Choroid plexus epithelial cell (primary cell): ENCODE measurements at regions not wholly inside any gene's neighbourhood (a gene's known extent, or its start where the extent isn't known, plus 50 kb on each side); places are given as distances from the start of the nearest gene placed in this dataset.
A peak's percentile ranks its signal among the peaks of the same experiment; 100 is the strongest.

Source experiments
- DNase-seq: peaks from one replicate; pipeline ENCODE4 v3.0.0-alpha.2; 2010; ENCODE audit warnings: low read depth
- H3K4me3 ChIP-seq: 2 replicates; pipeline ENCODE4 v1.5.1; 2011; ENCODE audit warnings: low read depth, mild to moderate bottlenecking, control low read depth, low read length, moderate library complexity
- TF ChIP-seq, protein P1 (sequence below): conservative IDR thresholded peaks from 2 replicates; pipeline ENCODE4 v1.5.1; 2011; ENCODE audit warnings: low read depth, mild to moderate bottlenecking, control low read depth, inconsistent platforms, low read length, moderate library complexity

DNA sequence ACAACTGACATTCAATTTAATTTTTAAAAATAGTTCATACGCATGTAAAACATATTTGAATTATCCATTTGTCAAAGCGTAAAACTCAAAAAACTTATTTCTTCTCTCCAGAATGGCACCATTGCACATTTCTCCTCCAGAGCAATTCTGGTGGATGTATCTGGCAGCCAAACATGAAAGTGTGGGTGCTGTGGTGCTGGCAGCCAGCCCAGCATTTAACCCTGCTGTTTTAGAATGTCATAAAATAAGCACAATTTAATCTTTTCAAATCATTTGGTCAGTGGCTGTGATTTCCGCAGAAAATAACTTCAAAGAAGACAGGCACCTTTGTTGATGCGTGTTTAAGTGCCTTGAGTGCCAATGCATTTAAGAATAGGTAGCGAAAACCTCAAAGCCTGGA, 302.7 kb upstream of the MEOX2 start:
- no peak overlapping the region for H3K4me3 ChIP-seq
- no peak for DNase-seq
- TF ChIP-seq, protein P1, sequence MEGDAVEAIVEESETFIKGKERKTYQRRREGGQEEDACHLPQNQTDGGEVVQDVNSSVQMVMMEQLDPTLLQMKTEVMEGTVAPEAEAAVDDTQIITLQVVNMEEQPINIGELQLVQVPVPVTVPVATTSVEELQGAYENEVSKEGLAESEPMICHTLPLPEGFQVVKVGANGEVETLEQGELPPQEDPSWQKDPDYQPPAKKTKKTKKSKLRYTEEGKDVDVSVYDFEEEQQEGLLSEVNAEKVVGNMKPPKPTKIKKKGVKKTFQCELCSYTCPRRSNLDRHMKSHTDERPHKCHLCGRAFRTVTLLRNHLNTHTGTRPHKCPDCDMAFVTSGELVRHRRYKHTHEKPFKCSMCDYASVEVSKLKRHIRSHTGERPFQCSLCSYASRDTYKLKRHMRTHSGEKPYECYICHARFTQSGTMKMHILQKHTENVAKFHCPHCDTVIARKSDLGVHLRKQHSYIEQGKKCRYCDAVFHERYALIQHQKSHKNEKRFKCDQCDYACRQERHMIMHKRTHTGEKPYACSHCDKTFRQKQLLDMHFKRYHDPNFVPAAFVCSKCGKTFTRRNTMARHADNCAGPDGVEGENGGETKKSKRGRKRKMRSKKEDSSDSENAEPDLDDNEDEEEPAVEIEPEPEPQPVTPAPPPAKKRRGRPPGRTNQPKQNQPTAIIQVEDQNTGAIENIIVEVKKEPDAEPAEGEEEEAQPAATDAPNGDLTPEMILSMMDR = no peak

DNA sequence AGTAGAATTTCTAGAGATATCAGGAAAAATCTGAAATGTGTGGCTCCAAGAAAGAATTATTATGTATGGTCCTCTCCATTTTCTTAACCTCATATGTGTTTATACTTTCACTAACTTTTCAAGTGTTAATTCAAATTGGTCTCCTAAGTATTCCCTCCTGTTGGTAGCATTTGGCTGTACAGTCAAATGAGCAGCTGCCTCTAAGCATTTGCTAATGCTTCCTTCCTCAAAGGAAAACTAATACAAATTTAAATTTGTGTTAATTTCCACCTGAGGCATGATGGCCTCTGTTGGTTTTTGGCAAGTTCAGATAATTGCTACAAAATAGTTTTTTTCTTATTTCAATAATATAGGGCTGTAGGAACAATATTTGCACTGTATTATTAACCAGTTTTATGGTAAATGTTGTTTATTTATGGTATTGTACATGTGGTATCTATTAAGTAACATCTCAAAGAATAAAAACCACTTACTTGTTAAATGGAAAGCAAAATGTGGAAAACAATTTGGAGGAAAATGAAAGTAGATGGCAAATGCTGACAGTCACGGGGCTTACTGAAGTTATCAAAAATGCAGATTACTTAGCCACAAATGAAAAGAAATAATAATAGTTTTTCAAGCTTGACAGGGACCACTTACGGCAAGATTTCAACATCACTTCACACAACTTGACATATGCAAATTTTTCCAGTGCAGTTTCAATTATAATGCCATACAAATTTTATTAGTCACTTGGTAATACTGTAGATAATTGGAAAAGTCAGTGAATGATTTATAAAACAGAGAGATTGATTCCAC, 299.3 kb upstream of the MEOX2 start:
- DNase-seq = no peak
- H3K4me3 ChIP-seq = no peak overlapping the region
- TF ChIP-seq, protein P1 = no peak

DNA sequence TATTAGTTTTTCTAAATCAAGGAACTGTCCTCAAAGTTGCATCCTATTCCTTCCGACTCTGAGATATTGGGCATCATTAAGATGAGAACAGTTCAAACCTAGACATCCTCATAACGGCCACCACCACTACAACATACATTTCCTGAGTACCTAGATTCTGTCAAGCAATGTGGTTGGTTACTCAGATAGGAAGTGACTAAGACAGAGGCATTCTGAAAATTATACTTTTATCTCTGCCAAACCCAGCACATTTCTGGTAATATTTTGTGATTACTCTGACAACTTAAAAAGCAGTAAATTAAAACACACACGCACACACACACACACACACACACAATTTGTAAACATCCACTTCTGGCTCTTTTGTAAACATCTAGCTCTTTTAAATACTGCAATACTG, 291.2 kb upstream of the MEOX2 start:
- DNase-seq = peak; percentile 53
- H3K4me3 ChIP-seq = no peak overlapping the region
- TF ChIP-seq, protein P1 = no peak

DNA sequence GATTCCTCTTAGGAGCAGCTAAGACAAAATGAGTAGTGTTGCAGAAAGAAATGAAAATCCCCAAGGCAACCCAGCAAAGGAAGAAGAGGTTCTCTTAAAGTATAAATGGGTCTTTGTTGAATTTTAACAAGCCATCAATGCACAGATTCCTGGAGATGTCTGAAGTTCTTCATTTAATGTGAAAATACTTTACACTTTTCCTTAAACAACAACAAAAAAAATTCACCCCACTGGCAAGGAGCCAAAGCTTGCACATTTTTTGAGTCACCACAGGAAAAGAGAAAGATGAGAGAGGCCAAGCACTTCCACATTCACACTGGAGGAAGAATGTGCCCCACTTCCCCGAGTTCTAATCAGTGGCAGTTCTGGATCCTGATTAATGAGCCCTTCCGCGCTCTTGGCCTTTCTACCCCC, 286.4 kb upstream of the MEOX2 start:
- TF ChIP-seq, protein P1 = no peak
- no peak overlapping the region for H3K4me3 ChIP-seq
- peak; percentile 57 for DNase-seq

DNA sequence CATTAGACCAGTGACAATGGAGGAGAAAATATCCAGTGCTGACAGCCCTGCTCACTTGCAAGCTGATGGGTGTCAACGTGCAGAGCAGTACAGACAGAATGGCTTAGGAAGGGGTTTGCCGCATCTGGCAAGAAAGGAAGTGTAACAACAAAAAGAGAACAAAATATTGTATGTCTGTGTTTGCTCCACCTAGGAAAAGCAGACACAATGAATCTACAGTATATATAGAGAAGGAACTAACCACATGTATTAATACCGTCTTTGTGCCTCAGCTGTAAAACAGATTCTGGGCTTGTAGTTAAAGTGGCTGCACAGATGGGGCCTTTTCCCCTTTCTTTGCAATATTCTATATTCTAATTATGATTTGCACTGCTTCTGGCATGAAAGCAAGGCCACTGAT, 281.1 kb upstream of the MEOX2 start:
- no peak for DNase-seq
- H3K4me3 ChIP-seq = no peak overlapping the region
- TF ChIP-seq, protein P1 = no peak

DNA sequence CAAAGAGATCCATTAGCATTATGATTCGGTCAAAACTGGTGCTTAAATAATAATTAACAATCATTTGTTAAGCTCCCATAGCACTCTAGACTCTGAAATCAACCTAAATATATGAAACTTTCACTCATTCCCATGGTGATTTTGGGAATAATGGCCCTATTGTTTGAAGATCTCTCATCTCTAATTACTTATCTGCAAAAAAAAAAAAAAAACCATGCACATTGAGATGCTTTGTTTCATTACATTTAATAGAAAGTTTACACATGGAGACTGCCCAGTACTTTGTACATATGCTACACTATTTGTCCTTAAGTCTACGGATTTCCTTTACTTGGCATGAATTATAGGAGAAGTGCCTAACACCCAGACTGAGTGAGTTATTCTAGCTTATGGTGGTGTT, 280.6 kb upstream of the MEOX2 start:
- H3K4me3 ChIP-seq = no peak overlapping the region
- DNase-seq = no peak
- TF ChIP-seq, protein P1 = no peak

DNA sequence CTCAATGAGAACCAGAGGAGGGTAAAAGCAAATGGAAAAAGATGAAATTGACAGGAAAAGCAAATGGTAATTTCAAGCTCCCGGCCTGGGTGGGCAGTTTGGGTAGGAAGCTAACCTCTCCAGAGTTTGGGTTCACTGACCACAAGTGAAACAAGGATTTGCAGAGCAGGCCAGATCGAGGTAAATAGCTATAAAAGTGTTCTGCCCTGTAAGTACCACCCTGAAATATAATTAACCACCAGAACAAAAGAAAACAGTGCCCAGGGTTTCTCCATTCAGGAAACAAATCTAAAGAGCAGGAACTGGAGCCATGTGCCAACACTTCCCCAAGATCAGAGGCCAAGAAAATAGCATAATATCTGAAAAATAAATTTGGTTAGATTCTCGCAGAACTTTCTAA, 276.7 kb upstream of the MEOX2 start:
- TF ChIP-seq, protein P1 = no peak
- no peak for DNase-seq
- no peak overlapping the region for H3K4me3 ChIP-seq
